ENCODE measurements at regions not wholly inside any gene's neighbourhood (a gene's known extent, or its start where the extent isn't known, plus 50 kb on each side); places are given as distances from the start of the nearest gene placed in this dataset.

- no peak for TF ChIP-seq CTCF (IDR thresholded peaks at IDR 0.05)
- no peak for TF ChIP-seq ZFX (IDR thresholded peaks at IDR 0.05; ENCODE audit: borderline replicate concordance)
These were observed 259.8 kb downstream of the FBXO8 start for GRCh38 chr4:174023641-174024040.

Data from 22Rv1 (cell line).